Lower lobe of right lung (tissue), 2 donors: ENCODE measurements at regions not wholly inside any gene's neighbourhood (a gene's known extent, or its start where the extent isn't known, plus 50 kb on each side); places are given as distances from the start of the nearest gene placed in this dataset.

Experiments
- ATAC-seq, 2 donors: fragments of 200-7000 bp; cut with Tn5 transposase; one replicate each; pipeline ENCODE4 v1.9.1; 2020 to 2022; ENCODE audit warnings: mild to moderate bottlenecking in 2 of 2, moderate library complexity in 2 of 2
- DNase-seq: peaks from one replicate; pipeline ENCODE4 v3.0.0-alpha.2; 2020
- H3K27ac ChIP-seq: fragments of 200-600 bp; one replicate; pipeline ENCODE4 v1.8.0; 2022
- H3K27me3 ChIP-seq: fragments of 200-600 bp; one replicate; pipeline ENCODE4 v1.8.0; 2022; ENCODE audit warnings: low read depth
- H3K36me3 ChIP-seq: fragments of 200-600 bp; one replicate; pipeline ENCODE4 v1.8.0; 2022; ENCODE audit warnings: mild to moderate bottlenecking
- H3K4me1 ChIP-seq: fragments of 200-600 bp; one replicate; pipeline ENCODE4 v1.8.0; 2022
- H3K4me3 ChIP-seq: fragments of 200-600 bp; one replicate; pipeline ENCODE4 v1.8.0; 2022; ENCODE audit warnings: mild to moderate bottlenecking
- H3K9me3 ChIP-seq: fragments of 200-600 bp; one replicate; pipeline ENCODE4 v1.8.0; 2022
- CTCF ChIP-seq: fragments of 200-600 bp; IDR thresholded peaks from one replicate; pipeline ENCODE4 v1.8.0; 2022; ENCODE audit warnings: antibody characterized with exemption, mild to moderate bottlenecking
- intact Hi-C: fragments of 100-400 bp; cut with DNase I; formaldehyde crosslinking; loops from one replicate; pipeline ENCODE4 v1.11.0; 2022
- donor health status: DM: no; HTN: yes; CAD: no; lungs with severe emphysema.

- Histone ChIP-seq H3K36me3 (no peaks in the 10 kb centered on the region), H3K27ac (no peak overlapping the region), H3K27me3 (no peaks in the 10 kb centered on the region), H3K4me3 (no peak overlapping the region), H3K4me1 (no peaks in the 10 kb centered on the region), H3K9me3 (no peaks in the 10 kb centered on the region)
- ATAC-seq, result no peak
- intact Hi-C loops, result no loop called here
- TF ChIP-seq CTCF, result no peak
- DNase-seq, result no peak
Observed at GRCh38 chr5:118365718-118366117, 622.6 kb downstream of the DTWD2 start.

DNA sequence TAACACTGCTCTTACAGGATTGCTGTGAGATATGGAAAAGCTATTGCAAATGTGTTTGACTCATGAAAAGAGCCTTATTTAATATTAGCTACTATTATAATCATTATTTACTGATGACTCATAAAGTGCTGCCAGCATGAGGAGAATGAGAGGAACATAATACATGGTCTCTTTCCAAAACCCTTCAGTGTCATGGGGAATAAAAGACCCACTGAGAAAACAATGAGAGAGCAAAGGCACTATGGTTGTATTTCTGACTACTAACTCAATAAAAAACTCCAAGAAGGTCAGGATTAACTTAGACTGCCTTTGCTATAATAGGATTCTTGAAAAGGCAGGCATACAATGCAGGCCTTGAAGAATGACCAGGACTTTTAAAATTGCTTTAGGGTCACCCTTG is 633.5 kb downstream of the DTWD2 start:
- Histone ChIP-seq H3K36me3 (no peaks in the 10 kb centered on the region), H3K4me3 (no peak overlapping the region), H3K9me3 (no peaks in the 10 kb centered on the region), H3K27ac (no peak overlapping the region), H3K4me1 (no peaks in the 10 kb centered on the region), H3K27me3 (no peaks in the 10 kb centered on the region)
- ATAC-seq (no peak), DNase-seq (no peak)
- no peak for TF ChIP-seq CTCF
- intact Hi-C loops, result no loop called here

GRCh38 chr5:118353970-118354369 is 634.4 kb downstream of the DTWD2 start:
- intact Hi-C loops, result no loop called here
- no peak for ATAC-seq

GRCh38 chr5:118336468-118336867 is 651.9 kb downstream of the DTWD2 start:
- TF ChIP-seq CTCF, result no peak
- Histone ChIP-seq H3K9me3 (no peaks in the 10 kb centered on the region), H3K4me3 (no peak overlapping the region), H3K4me1 (no peaks in the 10 kb centered on the region), H3K36me3 (no peaks in the 10 kb centered on the region), H3K27ac (no peak overlapping the region), H3K27me3 (no peaks in the 10 kb centered on the region)
- intact Hi-C loops, result no loop called here
- no peak for ATAC-seq
- no peak for DNase-seq

More at GRCh38 chr5:118353970-118354369, 634.4 kb downstream of the DTWD2 start:
- Histone ChIP-seq H3K4me3 (no peak overlapping the region), H3K9me3 (no peaks in the 10 kb centered on the region), H3K36me3 (no peaks in the 10 kb centered on the region), H3K4me1 (no peaks in the 10 kb centered on the region), H3K27ac (no peak overlapping the region), H3K27me3 (no peaks in the 10 kb centered on the region)
- DNase-seq, result no peak
- TF ChIP-seq CTCF, result no peak

DNA sequence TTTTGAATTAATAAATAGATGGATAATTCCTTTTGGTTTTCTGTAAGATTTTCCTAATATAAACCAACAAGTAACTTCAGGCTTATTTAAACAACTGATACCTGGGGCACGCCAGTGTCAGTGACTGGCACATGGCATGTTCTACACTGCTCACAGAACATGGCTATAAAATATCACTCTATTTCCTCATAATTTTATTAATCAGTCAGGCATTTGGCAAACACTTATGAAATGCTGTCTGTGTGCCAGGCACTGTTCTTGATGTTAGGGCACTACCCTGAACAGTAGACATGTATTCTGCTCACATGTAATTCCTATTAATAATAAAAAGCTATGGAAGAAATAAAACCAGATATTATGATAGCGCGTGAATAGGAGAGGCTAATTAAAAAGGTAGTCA is 661.0 kb downstream of the DTWD2 start:
- H3K9me3 ChIP-seq, result peaks cover 7% of the 10 kb centered on the region
- no peaks in the 10 kb centered on the region for H3K27me3 ChIP-seq
- no peaks in the 10 kb centered on the region for H3K36me3 ChIP-seq
- no peak for TF ChIP-seq CTCF
- intact Hi-C loops, result no loop called here
- peak in 1 of 2 donors; percentile 70 for ATAC-seq
- no peaks in the 10 kb centered on the region for H3K4me1 ChIP-seq
- no peak overlapping the region for H3K4me3 ChIP-seq
- no peak for DNase-seq
- H3K27ac ChIP-seq, result no peak overlapping the region

DNA sequence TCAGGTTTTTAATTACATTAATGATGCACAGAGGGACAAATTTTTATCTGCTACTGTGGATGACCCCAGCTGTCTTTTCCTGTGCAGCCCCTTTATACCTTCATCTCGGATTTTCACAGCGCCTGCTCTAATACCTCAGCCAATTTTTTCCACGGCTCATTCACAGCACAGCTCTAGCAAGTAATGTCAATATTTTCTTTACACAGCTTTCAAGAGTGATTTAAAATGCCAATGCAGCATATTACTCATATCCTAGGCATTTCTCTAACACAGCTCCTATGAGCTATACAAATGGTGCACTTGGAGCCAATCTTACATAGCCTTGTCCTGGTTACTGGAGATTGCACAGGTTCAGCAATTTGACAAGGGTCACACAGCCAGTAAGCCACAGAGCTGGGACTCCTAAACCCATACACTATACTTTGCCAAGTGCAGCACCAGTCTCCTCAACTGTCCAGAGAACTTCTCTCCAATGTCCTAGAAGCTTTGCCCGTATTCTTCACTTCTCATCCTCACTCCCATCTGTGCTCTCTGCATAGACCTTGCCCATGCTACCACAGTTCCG is 661.8 kb downstream of the DTWD2 start:
- ATAC-seq (peak; percentile 81 to 94), DNase-seq (no peak)
- Histone ChIP-seq H3K36me3 (no peaks in the 10 kb centered on the region), H3K4me1 (no peaks in the 10 kb centered on the region), H3K4me3 (no peak overlapping the region), H3K27ac (no peak overlapping the region), H3K9me3 (peaks cover 10% of the 10 kb centered on the region), H3K27me3 (no peaks in the 10 kb centered on the region)
- intact Hi-C loops, result no loop called here
- TF ChIP-seq CTCF, result no peak
